HepG2 (cell line): ENCODE measurements at regions not wholly inside any gene's neighbourhood (a gene's known extent, or its start where the extent isn't known, plus 50 kb on each side); places are given as distances from the start of the nearest gene placed in this dataset.

Experiments
- ARNT2 ChIP-seq: sonication (generic); formaldehyde crosslinking; IDR thresholded peaks from 2 replicates; pipeline ENCODE4 v1.8.0; 2022; ENCODE audit warnings: mild to moderate bottlenecking, low read depth, missing genetic modification reagents, moderate library complexity
- ATF1 ChIP-seq: IDR thresholded peaks from 2 replicates; pipeline ENCODE4 v1.6.1; 2016; ENCODE audit warnings: mild to moderate bottlenecking, control low read depth
- CBX5 ChIP-seq: sonication (generic); formaldehyde crosslinking; IDR thresholded peaks from 2 replicates; pipeline ENCODE4 v1.4.0; 2020; ENCODE audit warnings: missing genetic modification reagents, borderline replicate concordance
- CENPT ChIP-seq: sonication (generic); formaldehyde crosslinking; IDR thresholded peaks from 2 replicates; pipeline ENCODE4 v1.8.0; 2022; ENCODE audit warnings: low read depth, mild to moderate bottlenecking, moderate library complexity, missing genetic modification reagents
- GABPB1 ChIP-seq: IDR thresholded peaks from 2 replicates; pipeline ENCODE4 v1.6.1; 2016; ENCODE audit warnings: mild to moderate bottlenecking, missing genetic modification reagents, moderate library complexity, missing compliant biosample characterization
- GLI4 ChIP-seq: sonication (generic); formaldehyde crosslinking; IDR thresholded peaks from 2 replicates; pipeline ENCODE4 v1.5.1; 2020; ENCODE audit warnings: missing genetic modification reagents, mild to moderate bottlenecking, moderate library complexity, borderline replicate concordance
- HNF4A ChIP-seq: sonication (generic); formaldehyde crosslinking; IDR thresholded peaks from 2 replicates; pipeline ENCODE4 v1.4.0; 2020; ENCODE audit warnings: missing genetic modification reagents
- NFKBIZ ChIP-seq: IDR thresholded peaks from 2 replicates; pipeline ENCODE4 v1.6.1; 2018; ENCODE audit warnings: missing genetic modification reagents, missing compliant biosample characterization
- TEAD2 ChIP-seq: sonication (generic); formaldehyde crosslinking; IDR thresholded peaks from 2 replicates; pipeline ENCODE4 v1.9.0; 2021; ENCODE audit warnings: missing genetic modification reagents
- YEATS2 ChIP-seq: sonication (generic); formaldehyde crosslinking; IDR thresholded peaks from 2 replicates; pipeline ENCODE4 v1.4.0; 2020; ENCODE audit warnings: missing genetic modification reagents, borderline replicate concordance
- ZBTB7A ChIP-seq: sonication (generic); formaldehyde crosslinking; IDR thresholded peaks from 2 replicates; pipeline ENCODE4 v1.8.0; 2022; ENCODE audit warnings: mild to moderate bottlenecking, missing genetic modification reagents
- ZNF337 ChIP-seq: sonication (generic); formaldehyde crosslinking; IDR thresholded peaks from 2 replicates; pipeline ENCODE4 v1.5.1; 2020; ENCODE audit warnings: missing genetic modification reagents, low read depth, mild to moderate bottlenecking, borderline replicate concordance
- ZNF441 ChIP-seq: sonication (generic); formaldehyde crosslinking; IDR thresholded peaks from 2 replicates; pipeline ENCODE4 v1.7.0; 2021; ENCODE audit warnings: missing genetic modification reagents, borderline replicate concordance
- ZNF556 ChIP-seq: sonication (generic); formaldehyde crosslinking; IDR thresholded peaks from 2 replicates; pipeline ENCODE4 v1.4.0; 2020; ENCODE audit warnings: mild to moderate bottlenecking, missing genetic modification reagents, borderline replicate concordance
- ZNF558 ChIP-seq: sonication (generic); formaldehyde crosslinking; IDR thresholded peaks from 2 replicates; pipeline ENCODE4 v1.9.0; 2022; ENCODE audit warnings: mild to moderate bottlenecking, missing genetic modification reagents, borderline replicate concordance
- ZNF775 ChIP-seq: sonication (generic); formaldehyde crosslinking; IDR thresholded peaks from 2 replicates; pipeline ENCODE4 v1.4.0; 2020; ENCODE audit warnings: missing genetic modification reagents, mild to moderate bottlenecking, moderate library complexity, borderline replicate concordance
- ZNF782 ChIP-seq: sonication (generic); formaldehyde crosslinking; IDR thresholded peaks from 2 replicates; pipeline ENCODE4 v1.4.0; 2020; ENCODE audit warnings: missing genetic modification reagents, mild to moderate bottlenecking, borderline replicate concordance
- TF ChIP-seq, protein P1 (sequence below): sonication (generic); formaldehyde crosslinking; IDR thresholded peaks from 2 replicates; pipeline ENCODE4 v1.8.1; 2022; ENCODE audit warnings: low read depth, mild to moderate bottlenecking, missing genetic modification reagents
- TF ChIP-seq, protein P2 (sequence below): sonication (generic); formaldehyde crosslinking; IDR thresholded peaks from 2 replicates; pipeline ENCODE4 v1.5.0; 2020; ENCODE audit warnings: missing genetic modification reagents
- TF ChIP-seq, protein P3 (sequence below): sonication (generic); formaldehyde crosslinking; IDR thresholded peaks from 2 replicates; pipeline ENCODE4 v1.5.1; 2020; ENCODE audit warnings: missing genetic modification reagents, mild to moderate bottlenecking, borderline replicate concordance
- TF ChIP-seq, protein P4 (sequence below): IDR thresholded peaks from 2 replicates; pipeline ENCODE4 v1.6.1; 2016; ENCODE audit warnings: low read depth, borderline replicate concordance

DNA sequence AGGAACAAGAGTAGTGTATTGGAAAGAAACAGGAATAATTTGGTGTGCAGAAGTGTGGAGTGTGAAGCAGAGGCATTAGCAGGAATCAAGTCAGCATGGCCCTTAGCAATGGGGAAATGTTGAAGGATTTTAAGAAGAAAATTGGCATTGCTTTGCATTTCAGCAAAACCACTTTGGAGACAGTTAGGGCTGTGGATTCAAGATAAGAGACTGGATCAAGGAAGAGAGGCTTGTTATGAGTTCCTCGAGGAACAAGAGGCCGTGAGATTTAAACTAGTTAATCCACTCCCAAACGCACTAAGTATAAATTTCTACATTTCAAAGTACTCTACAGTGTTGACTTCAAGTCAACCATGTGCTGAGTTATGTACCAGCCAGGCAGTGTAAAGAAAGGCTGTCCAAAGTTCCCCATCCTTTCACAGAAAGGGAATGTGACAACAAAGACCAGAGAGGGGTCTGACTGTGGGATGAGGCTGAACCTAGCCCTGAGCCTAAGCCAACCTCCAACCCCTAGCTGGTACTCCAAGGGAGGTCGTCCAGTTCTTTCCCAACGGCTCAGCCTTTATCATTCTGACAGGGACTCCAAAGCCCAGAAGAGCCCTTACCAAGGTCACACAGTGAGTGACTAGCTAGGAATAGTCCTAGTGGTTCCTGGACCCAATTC is 91.2 kb upstream of the BMP4 start (continued):
- TF ChIP-seq, protein P1, sequence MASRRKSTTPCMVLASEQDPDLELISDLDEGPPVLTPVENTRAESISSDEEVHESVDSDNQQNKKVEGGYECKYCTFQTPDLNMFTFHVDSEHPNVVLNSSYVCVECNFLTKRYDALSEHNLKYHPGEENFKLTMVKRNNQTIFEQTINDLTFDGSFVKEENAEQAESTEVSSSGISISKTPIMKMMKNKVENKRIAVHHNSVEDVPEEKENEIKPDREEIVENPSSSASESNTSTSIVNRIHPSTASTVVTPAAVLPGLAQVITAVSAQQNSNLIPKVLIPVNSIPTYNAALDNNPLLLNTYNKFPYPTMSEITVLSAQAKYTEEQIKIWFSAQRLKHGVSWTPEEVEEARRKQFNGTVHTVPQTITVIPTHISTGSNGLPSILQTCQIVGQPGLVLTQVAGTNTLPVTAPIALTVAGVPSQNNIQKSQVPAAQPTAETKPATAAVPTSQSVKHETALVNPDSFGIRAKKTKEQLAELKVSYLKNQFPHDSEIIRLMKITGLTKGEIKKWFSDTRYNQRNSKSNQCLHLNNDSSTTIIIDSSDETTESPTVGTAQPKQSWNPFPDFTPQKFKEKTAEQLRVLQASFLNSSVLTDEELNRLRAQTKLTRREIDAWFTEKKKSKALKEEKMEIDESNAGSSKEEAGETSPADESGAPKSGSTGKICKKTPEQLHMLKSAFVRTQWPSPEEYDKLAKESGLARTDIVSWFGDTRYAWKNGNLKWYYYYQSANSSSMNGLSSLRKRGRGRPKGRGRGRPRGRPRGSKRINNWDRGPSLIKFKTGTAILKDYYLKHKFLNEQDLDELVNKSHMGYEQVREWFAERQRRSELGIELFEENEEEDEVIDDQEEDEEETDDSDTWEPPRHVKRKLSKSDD (CRISPR knock-in tag): peak; percentile 72; the same call in 1 of the 2 replicates
- TF ChIP-seq, protein P2, sequence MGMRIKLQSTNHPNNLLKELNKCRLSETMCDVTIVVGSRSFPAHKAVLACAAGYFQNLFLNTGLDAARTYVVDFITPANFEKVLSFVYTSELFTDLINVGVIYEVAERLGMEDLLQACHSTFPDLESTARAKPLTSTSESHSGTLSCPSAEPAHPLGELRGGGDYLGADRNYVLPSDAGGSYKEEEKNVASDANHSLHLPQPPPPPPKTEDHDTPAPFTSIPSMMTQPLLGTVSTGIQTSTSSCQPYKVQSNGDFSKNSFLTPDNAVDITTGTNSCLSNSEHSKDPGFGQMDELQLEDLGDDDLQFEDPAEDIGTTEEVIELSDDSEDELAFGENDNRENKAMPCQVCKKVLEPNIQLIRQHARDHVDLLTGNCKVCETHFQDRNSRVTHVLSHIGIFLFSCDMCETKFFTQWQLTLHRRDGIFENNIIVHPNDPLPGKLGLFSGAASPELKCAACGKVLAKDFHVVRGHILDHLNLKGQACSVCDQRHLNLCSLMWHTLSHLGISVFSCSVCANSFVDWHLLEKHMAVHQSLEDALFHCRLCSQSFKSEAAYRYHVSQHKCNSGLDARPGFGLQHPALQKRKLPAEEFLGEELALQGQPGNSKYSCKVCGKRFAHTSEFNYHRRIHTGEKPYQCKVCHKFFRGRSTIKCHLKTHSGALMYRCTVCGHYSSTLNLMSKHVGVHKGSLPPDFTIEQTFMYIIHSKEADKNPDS (CRISPR knock-in tag): peak; percentile 93
- peak; percentile 80; the same call in 1 of the 2 replicates for TF ChIP-seq ZBTB7A (CRISPR knock-in tag)
- TF ChIP-seq, protein P3, sequence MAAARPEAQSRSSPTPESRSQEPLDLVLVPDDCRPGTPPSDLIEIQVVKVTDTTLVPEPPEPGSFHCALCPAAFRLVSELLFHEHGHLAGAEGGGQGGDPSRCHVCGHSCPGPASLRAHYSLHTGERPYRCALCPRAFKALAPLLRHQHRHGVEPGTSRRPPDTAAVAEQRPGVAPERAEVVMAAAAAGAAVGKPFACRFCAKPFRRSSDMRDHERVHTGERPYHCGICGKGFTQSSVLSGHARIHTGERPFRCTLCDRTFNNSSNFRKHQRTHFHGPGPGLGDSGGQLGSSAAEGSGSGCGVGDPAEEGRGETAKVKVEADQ (CRISPR knock-in tag): 0 out of 2 replicates have a peak, but pooled peaks have one; percentile 61
- TF ChIP-seq, protein P4, sequence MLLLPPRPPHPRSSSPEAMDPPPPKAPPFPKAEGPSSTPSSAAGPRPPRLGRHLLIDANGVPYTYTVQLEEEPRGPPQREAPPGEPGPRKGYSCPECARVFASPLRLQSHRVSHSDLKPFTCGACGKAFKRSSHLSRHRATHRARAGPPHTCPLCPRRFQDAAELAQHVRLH (CRISPR knock-in tag): no peak
- no peak for TF ChIP-seq ARNT2 (CRISPR knock-in tag)
- no peak for TF ChIP-seq ATF1 (CRISPR knock-in tag)
- TF ChIP-seq YEATS2: no peak
- TF ChIP-seq ZNF782 (CRISPR knock-in tag): no peak
- TF ChIP-seq GABPB1 (CRISPR knock-in tag): no peak
- TF ChIP-seq CENPT (CRISPR knock-in tag): no peak
- TF ChIP-seq NFKBIZ (CRISPR knock-in tag): no peak
- TF ChIP-seq HNF4A: peak; percentile 97
- peak; percentile 30; the same call in 1 of the 2 replicates for TF ChIP-seq ZNF556 (CRISPR knock-in tag)
- no peak for TF ChIP-seq ZNF337
- TF ChIP-seq ZNF775 (CRISPR knock-in tag): no peak
- no peak for TF ChIP-seq CBX5 (CRISPR knock-in tag)
- no peak for TF ChIP-seq ZNF441 (CRISPR knock-in tag)
- peak; percentile 32; the same call in 1 of the 2 replicates for TF ChIP-seq ZNF558 (CRISPR knock-in tag)
- TF ChIP-seq GLI4 (CRISPR knock-in tag): no peak
- TF ChIP-seq TEAD2: no peak
